Activated T-cell treated with anti-CD3 and anti-CD28 coated beads, Interleukin-2, amount 50 U/mL, for 72 hours (primary cell): ENCODE measurements at regions not wholly inside any gene's neighbourhood (a gene's known extent, or its start where the extent isn't known, plus 50 kb on each side); places are given as distances from the start of the nearest gene placed in this dataset.

ENCODE experiments used
- ATAC-seq, 2 donors: fragments of 150-1000 bp; cut with Tn5 transposase; replicated peaks in 1 of 2; 2 replicates each; pipeline ENCODE4 v1.10.0; 2021; ENCODE audit warnings: moderate library complexity in 2 of 2, mild to moderate bottlenecking in 1 of 2
- DNase-seq, 2 donors: peaks; one replicate each; pipeline ENCODE4 v3.0.0; 2021 to 2022; ENCODE audit warnings: mixed read lengths in 1 of 2
- H3K27ac Mint-ChIP-seq: one replicate; pipeline ENCODE4 v1.8.0; 2022; ENCODE audit warnings: mild to moderate bottlenecking, moderate library complexity, mixed read lengths
- H3K27me3 Mint-ChIP-seq: one replicate; pipeline ENCODE4 v1.8.0; 2022; ENCODE audit warnings: low read depth, mixed read lengths
- H3K36me3 Mint-ChIP-seq, 2 donors: one replicate each; pipeline ENCODE4 v1.8.0; 2022; ENCODE audit warnings: mixed read lengths in 2 of 2, mild to moderate bottlenecking in 1 of 2; ENCODE audit not compliant: insufficient read depth in 2 of 2
- H3K4me1 Mint-ChIP-seq: one replicate; pipeline ENCODE4 v1.8.0; 2022; ENCODE audit warnings: low read depth, mixed read lengths
- H3K4me3 Mint-ChIP-seq, 2 donors: one replicate each; pipeline ENCODE4 v1.8.0; 2022; ENCODE audit warnings: mild to moderate bottlenecking in 2 of 2, mixed read lengths in 2 of 2, moderate library complexity in 2 of 2
- H3K9me3 Mint-ChIP-seq, 2 donors: one replicate each; pipeline ENCODE4 v1.8.0; 2022; ENCODE audit warnings: mixed read lengths in 2 of 2

DNA sequence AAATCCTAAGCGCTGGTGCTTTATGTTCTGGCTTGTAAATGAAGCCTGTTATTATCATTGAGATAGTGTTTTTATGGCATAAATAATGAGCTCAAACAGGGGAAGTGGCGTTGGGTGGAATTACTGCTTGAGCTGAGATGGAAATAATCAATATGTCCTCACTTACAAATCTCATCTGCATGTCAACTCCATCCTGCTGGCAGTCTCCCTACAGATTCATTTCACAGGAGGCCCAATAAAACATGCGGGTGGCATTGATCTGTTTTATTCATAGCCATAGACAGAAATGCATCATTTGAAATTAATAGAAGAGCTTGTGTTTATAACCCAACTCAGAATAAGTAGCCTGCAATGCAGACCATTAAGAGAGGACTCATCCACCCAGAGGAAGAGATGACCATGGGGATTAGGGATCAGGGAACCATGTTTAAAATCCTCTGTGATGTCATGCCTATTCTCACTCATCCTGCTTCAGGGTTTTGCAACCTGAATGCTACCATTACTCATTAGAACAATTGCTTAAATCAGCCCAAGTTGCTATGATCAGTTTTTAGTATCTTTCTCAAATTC lies 680.4 kb downstream of the TLR4 start:
- H3K9me3 Mint-ChIP-seq: peaks cover 5 to 7% of the 10 kb centered on the region in 2 donors
- H3K27me3 Mint-ChIP-seq: no peaks in the 10 kb centered on the region
- no peaks in the 10 kb centered on the region for H3K4me1 Mint-ChIP-seq
- no peak overlapping the region for H3K27ac Mint-ChIP-seq
- no peak overlapping the region for H3K4me3 Mint-ChIP-seq
- no peaks in the 10 kb centered on the region for H3K36me3 Mint-ChIP-seq
- ATAC-seq: no peak
- DNase-seq: no peak

DNA sequence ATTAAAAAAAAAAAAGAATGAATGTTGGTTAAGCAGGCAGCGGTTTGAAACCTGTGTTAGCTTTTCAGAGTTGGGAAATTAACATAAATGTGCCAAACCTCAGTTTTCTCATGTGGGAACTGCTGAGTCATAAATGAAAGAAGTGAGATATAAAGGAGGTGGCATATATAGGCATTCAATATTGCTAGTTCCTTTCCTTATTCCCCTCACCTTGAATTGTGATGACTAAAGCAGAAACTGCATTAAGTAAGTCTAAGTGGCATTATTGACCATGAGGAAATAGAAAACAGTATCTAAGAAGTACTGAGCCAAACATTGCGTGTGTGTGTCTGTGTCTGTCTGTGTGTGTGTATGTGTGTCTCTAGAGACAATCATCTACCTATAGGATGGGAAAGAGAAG lies 691.2 kb downstream of the TLR4 start:
- H3K27ac Mint-ChIP-seq: no peak overlapping the region
- H3K9me3 Mint-ChIP-seq: peaks cover 2 to 10% of the 10 kb centered on the region in 2 donors
- no peaks in the 10 kb centered on the region for H3K27me3 Mint-ChIP-seq
- no peak overlapping the region for H3K4me3 Mint-ChIP-seq
- H3K36me3 Mint-ChIP-seq: no peaks in the 10 kb centered on the region
- DNase-seq (no peak), ATAC-seq (peak in 1 of 2 donors; percentile 21)
- H3K4me1 Mint-ChIP-seq: no peaks in the 10 kb centered on the region

DNA sequence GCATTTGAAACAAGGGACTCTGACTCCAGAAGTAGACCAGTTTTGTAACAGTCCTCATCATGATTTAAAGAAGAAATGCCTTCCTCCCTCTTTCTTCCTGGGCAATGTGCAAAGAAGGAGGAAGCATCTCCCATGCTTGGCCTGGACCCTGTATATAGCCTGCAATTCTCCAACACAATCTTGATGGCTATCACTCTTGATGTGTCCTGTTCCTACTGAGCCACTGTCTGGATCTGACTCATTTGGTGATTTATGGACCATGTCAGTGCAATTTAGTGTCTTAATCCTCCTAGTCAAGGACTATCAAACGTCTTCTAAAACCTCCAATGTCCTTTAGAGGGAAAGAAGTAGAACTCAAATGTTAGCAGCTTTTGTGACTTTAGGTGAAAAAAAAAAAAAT lies 697.3 kb downstream of the TLR4 start:
- H3K9me3 Mint-ChIP-seq: peaks cover 3 to 8% of the 10 kb centered on the region in 2 donors
- H3K27ac Mint-ChIP-seq: no peak overlapping the region
- DNase-seq (no peak), ATAC-seq (no peak)
- no peak overlapping the region for H3K4me3 Mint-ChIP-seq
- no peaks in the 10 kb centered on the region for H3K27me3 Mint-ChIP-seq
- H3K4me1 Mint-ChIP-seq: no peaks in the 10 kb centered on the region
- no peaks in the 10 kb centered on the region for H3K36me3 Mint-ChIP-seq

DNA sequence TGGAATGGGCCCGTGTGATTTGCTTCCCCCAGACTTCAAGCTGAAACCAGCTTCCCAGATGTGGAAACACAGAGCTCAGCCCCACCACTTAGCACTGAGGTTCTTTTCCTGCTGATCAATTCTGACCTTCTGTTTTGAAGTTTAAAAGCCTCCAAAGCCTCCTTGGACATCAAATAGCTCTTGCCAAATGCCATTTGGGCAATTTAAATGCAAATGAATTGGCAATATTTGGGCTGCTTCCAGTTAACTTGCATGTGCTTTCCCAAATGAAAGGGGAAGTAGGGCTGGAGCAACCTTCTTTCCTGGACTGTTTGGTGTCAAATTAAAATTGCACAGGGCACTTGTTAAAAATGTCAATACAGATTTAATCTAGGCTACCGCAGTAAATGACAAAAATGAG lies 710.5 kb downstream of the TLR4 start:
- H3K36me3 Mint-ChIP-seq: no peaks in the 10 kb centered on the region
- DNase-seq: no peak
- no peak for ATAC-seq
- H3K27me3 Mint-ChIP-seq: no peaks in the 10 kb centered on the region
- H3K27ac Mint-ChIP-seq: no peak overlapping the region
- H3K4me1 Mint-ChIP-seq: no peaks in the 10 kb centered on the region
- peaks cover 0 to 3% of the 10 kb centered on the region in 2 donors for H3K9me3 Mint-ChIP-seq
- H3K4me3 Mint-ChIP-seq: no peak overlapping the region

DNA sequence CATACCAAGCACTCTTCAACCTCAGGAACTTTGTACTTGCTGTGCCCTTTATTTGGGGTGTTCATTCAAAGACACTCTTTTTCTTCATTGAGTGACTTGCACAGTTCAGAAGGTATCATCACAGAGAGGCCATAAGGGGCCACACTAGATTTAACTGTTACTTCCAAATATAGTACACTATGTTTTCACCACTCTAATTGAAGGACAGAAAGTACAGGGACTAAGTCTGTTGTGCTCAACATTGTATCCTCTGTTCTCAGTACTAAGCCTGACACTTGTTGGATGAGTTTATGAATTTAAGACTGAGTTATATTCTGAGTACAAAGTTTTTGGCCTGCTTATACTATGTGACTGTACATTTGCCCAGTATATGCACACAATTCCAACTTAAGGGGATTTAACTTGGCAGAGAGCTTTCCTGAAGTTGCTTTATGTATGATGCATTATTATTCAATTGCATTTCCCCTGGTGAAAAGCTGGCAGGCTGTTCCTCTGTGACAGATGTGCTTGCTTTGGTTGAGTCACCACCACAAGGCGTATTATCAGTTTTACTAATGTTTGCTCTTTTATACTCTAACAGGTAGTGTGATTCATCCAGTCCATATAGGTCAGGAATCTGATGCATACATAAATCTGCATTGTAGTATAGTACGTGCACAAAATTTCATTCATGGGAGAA lies 714.8 kb downstream of the TLR4 start:
- Mint-ChIP-seq H3K4me1 (no peaks in the 10 kb centered on the region), H3K27me3 (no peaks in the 10 kb centered on the region), H3K27ac (no peak overlapping the region), H3K4me3 (no peak overlapping the region), H3K9me3 (no peaks in the 10 kb centered on the region), H3K36me3 (no peaks in the 10 kb centered on the region)
- peak in 1 of 2 donors; percentile 35 for ATAC-seq
- DNase-seq: no peak

DNA sequence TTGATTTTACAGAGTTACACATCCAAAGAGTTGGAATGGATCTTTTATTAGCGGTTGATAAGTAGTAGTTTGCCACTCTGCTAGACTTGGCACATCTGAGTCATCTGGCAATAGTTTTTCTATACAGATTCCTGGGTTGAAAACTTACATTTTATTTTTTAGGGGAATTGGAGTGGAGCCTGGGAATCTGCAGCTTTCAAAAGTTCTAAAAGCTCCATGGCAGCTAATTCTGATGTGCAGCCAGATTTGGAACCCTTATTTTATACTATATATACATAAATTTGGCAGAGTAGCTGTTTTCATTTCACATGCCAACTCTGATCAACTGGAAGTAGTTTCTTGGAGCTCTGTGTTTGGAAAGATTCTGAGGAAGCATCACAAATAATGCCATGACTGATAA lies 715.5 kb downstream of the TLR4 start:
- ATAC-seq (no peak), DNase-seq (no peak)
- no peaks in the 10 kb centered on the region for H3K9me3 Mint-ChIP-seq

DNA sequence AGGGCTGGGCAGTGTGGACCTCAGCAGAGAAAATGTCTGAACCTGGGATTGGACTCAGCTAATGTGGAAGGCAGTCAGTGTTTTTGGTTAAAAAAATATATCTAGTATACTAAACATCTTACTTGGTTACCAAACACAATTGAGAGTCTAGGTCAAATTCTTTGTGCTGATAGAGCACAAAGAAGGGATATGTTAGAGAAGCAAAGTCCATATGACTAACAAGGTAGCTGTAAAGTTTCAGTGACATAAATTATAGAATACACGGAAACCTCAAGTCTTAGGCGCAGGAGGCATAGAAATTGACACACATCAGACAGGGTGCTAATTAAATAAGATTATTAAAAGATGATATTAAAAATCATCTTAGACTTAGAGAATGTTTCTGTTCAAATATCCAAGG lies 718.3 kb downstream of the TLR4 start:
- no peak overlapping the region for H3K27ac Mint-ChIP-seq
- no peaks in the 10 kb centered on the region for H3K27me3 Mint-ChIP-seq
- H3K4me3 Mint-ChIP-seq: no peak overlapping the region
- H3K9me3 Mint-ChIP-seq: no peaks in the 10 kb centered on the region
- ATAC-seq (no peak), DNase-seq (no peak)
- H3K36me3 Mint-ChIP-seq: no peaks in the 10 kb centered on the region
- H3K4me1 Mint-ChIP-seq: no peaks in the 10 kb centered on the region

More for the DNA sequence above, 715.5 kb downstream of the TLR4 start:
- H3K27me3 Mint-ChIP-seq: no peaks in the 10 kb centered on the region
- H3K36me3 Mint-ChIP-seq: no peaks in the 10 kb centered on the region
- H3K27ac Mint-ChIP-seq: no peak overlapping the region
- H3K4me1 Mint-ChIP-seq: no peaks in the 10 kb centered on the region
- H3K4me3 Mint-ChIP-seq: no peak overlapping the region

DNA sequence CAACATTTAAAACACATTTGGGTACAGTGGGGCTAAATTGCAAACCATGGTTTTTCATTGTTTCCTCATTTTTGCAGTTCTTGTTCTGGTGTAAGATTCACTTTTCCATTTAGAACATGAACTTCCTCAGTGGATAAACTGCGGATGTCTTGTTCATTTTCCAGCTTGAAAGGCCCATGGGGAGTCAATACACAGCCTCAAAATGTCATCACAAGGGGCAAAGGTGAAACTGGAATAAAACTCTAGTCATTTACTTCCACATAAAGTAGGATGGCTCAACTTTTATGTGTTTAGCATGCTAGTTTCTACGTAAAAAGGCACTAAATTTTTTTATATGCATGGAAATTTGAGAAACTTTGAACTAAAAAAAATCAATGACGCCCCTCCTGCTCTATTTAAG lies 718.8 kb downstream of the TLR4 start:
- H3K27ac Mint-ChIP-seq: no peak overlapping the region
- no peak overlapping the region for H3K4me3 Mint-ChIP-seq
- no peaks in the 10 kb centered on the region for H3K9me3 Mint-ChIP-seq
- H3K36me3 Mint-ChIP-seq: no peaks in the 10 kb centered on the region
- DNase-seq: no peak
- H3K4me1 Mint-ChIP-seq: no peaks in the 10 kb centered on the region
- H3K27me3 Mint-ChIP-seq: no peaks in the 10 kb centered on the region
- no peak for ATAC-seq

DNA sequence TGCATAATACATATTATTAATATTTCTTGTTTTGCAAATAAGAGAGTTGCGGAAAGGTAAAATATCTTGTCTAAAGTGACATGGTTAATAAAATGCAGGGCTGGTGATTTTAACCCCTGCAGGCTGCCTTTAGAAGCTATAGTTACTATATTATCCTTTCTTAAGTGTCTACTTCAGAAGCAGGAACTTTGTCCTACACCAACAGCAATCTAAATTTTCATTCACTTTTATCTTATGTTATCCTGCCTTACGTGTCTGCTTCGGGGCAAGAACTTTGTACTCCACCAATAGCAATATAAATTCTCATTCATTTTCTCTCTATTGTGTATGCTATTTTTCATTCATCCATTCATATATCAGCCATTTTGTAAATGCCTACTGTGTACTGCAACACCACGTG lies 719.5 kb downstream of the TLR4 start:
- H3K36me3 Mint-ChIP-seq: no peaks in the 10 kb centered on the region
- no peak overlapping the region for H3K4me3 Mint-ChIP-seq
- H3K9me3 Mint-ChIP-seq: no peaks in the 10 kb centered on the region
- H3K4me1 Mint-ChIP-seq: no peaks in the 10 kb centered on the region
- no peak overlapping the region for H3K27ac Mint-ChIP-seq
- H3K27me3 Mint-ChIP-seq: no peaks in the 10 kb centered on the region
- no peak for ATAC-seq
- no peak for DNase-seq

DNA sequence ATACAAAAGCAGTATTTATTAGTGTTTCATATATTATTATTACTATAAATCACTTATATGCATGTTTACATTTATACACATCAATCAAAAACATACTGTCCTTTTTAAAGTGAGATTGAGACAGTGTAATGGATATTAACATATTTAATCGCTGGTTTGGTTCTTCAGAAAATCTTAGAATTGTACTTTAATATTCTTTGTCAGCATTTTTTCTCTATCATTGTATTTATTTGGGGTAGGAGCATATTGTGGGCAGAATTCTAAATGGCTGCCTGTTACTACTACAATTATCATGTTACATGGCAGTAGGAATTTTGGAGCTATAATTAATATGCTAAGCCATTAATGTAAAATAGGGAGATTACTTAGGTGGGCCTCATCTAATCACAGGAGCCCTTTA lies 722.6 kb downstream of the TLR4 start:
- no peaks in the 10 kb centered on the region for H3K36me3 Mint-ChIP-seq

DNA sequence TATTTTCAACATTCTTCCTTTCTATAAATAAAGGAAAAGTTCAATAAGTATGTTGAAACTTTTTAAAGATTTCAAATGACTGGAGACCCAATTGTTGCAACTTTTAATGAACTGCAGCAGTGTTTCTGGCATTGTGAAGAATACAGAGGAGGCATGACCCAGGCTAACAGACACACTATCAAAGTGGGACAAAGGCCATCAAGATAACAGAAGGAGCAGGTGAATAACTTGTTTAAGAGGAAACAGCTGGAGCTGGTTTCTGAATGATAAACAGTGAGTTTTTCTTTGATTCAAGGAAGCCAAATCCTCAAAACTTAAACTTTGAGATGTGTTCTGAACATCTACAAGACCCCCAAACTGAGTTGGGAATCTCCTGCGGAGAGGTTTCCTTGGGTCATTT lies 734.6 kb downstream of the TLR4 start:
- Mint-ChIP-seq H3K4me3 (no peak overlapping the region), H3K27ac (no peak overlapping the region), H3K4me1 (no peaks in the 10 kb centered on the region), H3K36me3 (no peaks in the 10 kb centered on the region), H3K27me3 (no peaks in the 10 kb centered on the region), H3K9me3 (peaks cover 0 to 1% of the 10 kb centered on the region in 2 donors)
- DNase-seq (no peak), ATAC-seq (no peak)

More for the DNA sequence above, 722.6 kb downstream of the TLR4 start:
- peaks cover 2 to 3% of the 10 kb centered on the region in 2 donors for H3K9me3 Mint-ChIP-seq
- DNase-seq (no peak), ATAC-seq (no peak)
- no peaks in the 10 kb centered on the region for H3K4me1 Mint-ChIP-seq
- no peak overlapping the region for H3K27ac Mint-ChIP-seq
- no peaks in the 10 kb centered on the region for H3K27me3 Mint-ChIP-seq
- H3K4me3 Mint-ChIP-seq: no peak overlapping the region

DNA sequence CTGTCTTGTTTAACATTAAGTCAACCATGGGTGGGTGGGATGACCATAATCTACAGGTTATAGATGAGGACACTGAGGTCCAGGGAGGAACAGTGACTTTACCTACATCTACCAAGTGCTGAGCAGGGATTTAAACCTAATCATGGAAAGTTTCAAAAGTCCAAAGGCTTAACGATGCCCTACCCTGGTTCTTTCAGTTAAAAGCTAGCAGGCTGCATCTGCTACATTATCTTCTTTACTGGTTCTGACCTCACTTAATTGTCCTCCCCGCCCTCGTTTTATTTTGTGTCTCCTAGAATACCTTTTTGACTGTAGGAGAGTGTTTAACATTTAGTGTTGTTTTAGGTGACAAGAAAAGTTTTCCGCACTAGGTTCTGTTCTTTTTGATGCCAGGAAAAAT lies 735.2 kb downstream of the TLR4 start:
- Mint-ChIP-seq H3K27me3 (no peaks in the 10 kb centered on the region), H3K36me3 (no peaks in the 10 kb centered on the region), H3K9me3 (peaks cover 0 to 1% of the 10 kb centered on the region in 2 donors), H3K4me3 (no peak overlapping the region), H3K4me1 (no peaks in the 10 kb centered on the region), H3K27ac (no peak overlapping the region)
- no peak for ATAC-seq
- DNase-seq: no peak

DNA sequence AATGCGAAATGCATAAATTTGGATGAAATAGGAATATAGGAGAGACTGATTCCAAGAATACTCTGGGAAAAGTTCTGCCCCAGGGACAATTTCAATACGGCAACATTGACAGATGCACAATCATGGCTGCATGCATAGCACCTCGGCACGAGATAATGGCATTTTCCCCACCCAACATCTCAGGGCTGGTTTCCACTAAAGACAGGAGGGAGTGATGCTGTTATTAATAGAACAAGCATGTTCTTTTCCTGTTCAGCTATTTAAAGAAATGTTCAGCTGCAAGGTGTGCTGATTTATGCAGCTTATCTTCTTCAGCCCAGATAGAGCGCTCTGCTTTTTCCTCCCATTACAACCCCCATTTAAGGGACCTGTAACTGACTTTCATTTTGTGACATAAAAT lies 740.2 kb downstream of the TLR4 start:
- no peaks in the 10 kb centered on the region for H3K27me3 Mint-ChIP-seq
- ATAC-seq (no peak), DNase-seq (no peak)
- H3K4me3 Mint-ChIP-seq: no peak overlapping the region
- H3K27ac Mint-ChIP-seq: no peak overlapping the region
- H3K9me3 Mint-ChIP-seq: peaks cover 0 to 1% of the 10 kb centered on the region in 2 donors
- H3K4me1 Mint-ChIP-seq: no peaks in the 10 kb centered on the region
- no peaks in the 10 kb centered on the region for H3K36me3 Mint-ChIP-seq
